Mesodermal cell (in vitro differentiated cells): ENCODE measurements at regions not wholly inside any gene's neighbourhood (a gene's known extent, or its start where the extent isn't known, plus 50 kb on each side); places are given as distances from the start of the nearest gene placed in this dataset.

Experiments
- H3K27ac ChIP-seq: 2 replicates; pipeline ENCODE4 v1.7.0; 2013; ENCODE audit warnings: mild to moderate bottlenecking, low read depth, low read length, moderate library complexity; ENCODE audit not compliant: severe bottlenecking
- H3K36me3 ChIP-seq: 2 replicates; pipeline ENCODE4 v1.7.1; 2013; ENCODE audit warnings: mild to moderate bottlenecking, low read length, moderate library complexity; ENCODE audit not compliant: control insufficient read depth, insufficient read depth
- H3K4me1 ChIP-seq: one replicate; pipeline ENCODE4 v1.7.1; 2013; ENCODE audit warnings: mild to moderate bottlenecking, low read length; ENCODE audit not compliant: insufficient read depth, control insufficient read depth, poor library complexity, severe bottlenecking
- H3K4me3 ChIP-seq: 2 replicates; pipeline ENCODE4 v1.7.0; 2013; ENCODE audit warnings: low read length, control low read depth, mild to moderate bottlenecking; ENCODE audit not compliant: insufficient read depth, poor library complexity, severe bottlenecking; ENCODE audit errors: extremely low read depth
- H3K9me3 ChIP-seq: 2 replicates; pipeline ENCODE4 v1.7.1; 2013; ENCODE audit warnings: mild to moderate bottlenecking, low read length, moderate library complexity; ENCODE audit not compliant: control insufficient read depth
- WGBS, 2 experiments: methylation state at CpG; one replicate each; pipeline ENCODE4 v1.1.5; 2013; ENCODE audit warnings: missing lambda C conversion rate in 2 of 2; ENCODE audit not compliant: insufficient coverage in 2 of 2; 5-methylcytosine and 5-hydroxymethylcytosine counted together

DNA sequence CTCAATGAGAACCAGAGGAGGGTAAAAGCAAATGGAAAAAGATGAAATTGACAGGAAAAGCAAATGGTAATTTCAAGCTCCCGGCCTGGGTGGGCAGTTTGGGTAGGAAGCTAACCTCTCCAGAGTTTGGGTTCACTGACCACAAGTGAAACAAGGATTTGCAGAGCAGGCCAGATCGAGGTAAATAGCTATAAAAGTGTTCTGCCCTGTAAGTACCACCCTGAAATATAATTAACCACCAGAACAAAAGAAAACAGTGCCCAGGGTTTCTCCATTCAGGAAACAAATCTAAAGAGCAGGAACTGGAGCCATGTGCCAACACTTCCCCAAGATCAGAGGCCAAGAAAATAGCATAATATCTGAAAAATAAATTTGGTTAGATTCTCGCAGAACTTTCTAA, 276.7 kb upstream of the MEOX2 start:
- Histone ChIP-seq H3K9me3 (no peaks in the 10 kb centered on the region), H3K4me1 (no peaks in the 10 kb centered on the region), H3K4me3 (no peak overlapping the region), H3K36me3 (no peaks in the 10 kb centered on the region), H3K27ac (no peak overlapping the region)
- 87 to 100% methylated on average over 1 of the region's 3 CpGs for WGBS, 2 experiments

DNA sequence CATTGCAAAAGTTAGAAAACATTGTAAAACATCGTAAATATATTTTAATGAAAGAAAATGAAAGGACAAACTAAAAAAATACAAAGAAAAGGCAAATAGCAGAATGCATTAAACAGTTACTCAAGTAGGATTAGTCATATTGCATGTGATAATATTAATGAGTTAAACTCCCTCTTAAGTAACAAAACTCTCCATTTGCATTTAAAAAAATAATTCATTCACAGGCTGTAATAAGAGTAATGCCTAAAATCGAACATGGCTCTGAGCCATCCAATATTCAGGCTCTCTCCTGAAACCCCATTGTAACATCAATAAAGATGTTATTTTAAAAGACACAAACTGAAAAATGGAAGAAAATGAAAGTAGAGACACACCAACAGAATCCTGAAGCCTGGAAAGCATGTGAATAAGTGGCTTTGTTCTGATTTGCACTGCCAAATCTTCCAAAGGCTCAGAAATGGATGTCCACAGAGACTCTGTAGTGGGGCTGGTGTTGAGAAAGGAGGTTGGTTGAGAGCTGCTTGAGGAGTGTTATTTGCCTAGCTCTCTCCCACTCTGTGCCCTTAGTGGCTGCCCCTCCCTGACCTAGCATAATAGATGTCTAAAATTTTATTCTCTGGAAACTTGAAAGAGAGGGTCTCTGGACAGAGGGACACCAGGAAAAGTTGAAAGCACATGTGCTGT, 268.3 kb upstream of the MEOX2 start:
- no peaks in the 10 kb centered on the region for H3K4me1 ChIP-seq
- H3K36me3 ChIP-seq, result no peaks in the 10 kb centered on the region
- WGBS, 2 experiments, result no CpG with 5 or more reads among the region's 2 CpGs
- no peak overlapping the region for H3K27ac ChIP-seq
- H3K4me3 ChIP-seq, result no peak overlapping the region
- H3K9me3 ChIP-seq, result no peaks in the 10 kb centered on the region

DNA sequence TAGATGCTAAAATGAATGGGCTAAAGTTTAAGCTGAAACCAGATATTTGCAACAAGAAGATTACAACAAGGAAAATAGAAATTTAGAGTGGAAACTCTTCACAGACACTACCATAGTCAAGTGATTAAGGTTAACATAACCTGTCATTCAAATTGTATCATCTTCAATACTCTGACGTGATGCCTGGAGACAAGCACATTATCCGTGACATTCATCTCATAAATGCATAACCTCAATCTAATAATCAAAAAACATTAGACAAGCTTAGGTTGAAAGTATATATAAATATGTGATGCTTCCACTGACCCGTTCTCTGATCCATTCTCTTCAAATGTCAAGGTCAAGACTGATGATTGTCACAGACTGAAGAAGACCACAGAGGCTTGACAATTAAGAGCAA, 263.8 kb upstream of the MEOX2 start:
- no peaks in the 10 kb centered on the region for H3K9me3 ChIP-seq
- H3K4me1 ChIP-seq, result no peaks in the 10 kb centered on the region
- no peak overlapping the region for H3K27ac ChIP-seq
- H3K36me3 ChIP-seq, result no peaks in the 10 kb centered on the region
- H3K4me3 ChIP-seq, result no peak overlapping the region
- 88% methylated on average over 2 of the region's 3 CpGs; no CpG with 5 or more reads in 1 of the 2 experiments for WGBS, 2 experiments

DNA sequence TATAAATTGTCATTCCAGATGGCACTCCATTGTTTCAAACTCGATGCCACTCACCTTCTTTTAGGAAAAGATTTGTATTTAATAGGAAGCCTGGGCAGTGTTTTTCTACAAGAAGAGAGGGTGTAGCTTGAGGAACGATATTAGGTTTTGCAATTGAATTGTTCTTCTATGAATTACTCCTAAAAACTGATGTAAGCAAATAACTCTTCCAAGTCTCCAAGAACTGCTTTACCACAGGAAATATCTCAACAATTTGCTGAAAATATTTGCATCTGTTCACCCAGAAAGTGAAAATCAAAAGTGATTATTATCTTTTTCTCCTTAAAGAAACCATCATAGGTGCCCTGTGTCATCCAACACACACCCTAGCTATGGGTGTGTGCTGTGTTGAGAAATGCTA, 261.3 kb upstream of the MEOX2 start:
- H3K4me1 ChIP-seq, result no peaks in the 10 kb centered on the region
- H3K36me3 ChIP-seq, result no peaks in the 10 kb centered on the region
- WGBS, 2 experiments, result 80% methylated on average over 1 of the region's 2 CpGs; no CpG with 5 or more reads in 1 of the 2 experiments
- H3K9me3 ChIP-seq, result no peaks in the 10 kb centered on the region
- no peak overlapping the region for H3K4me3 ChIP-seq
- no peak overlapping the region for H3K27ac ChIP-seq

DNA sequence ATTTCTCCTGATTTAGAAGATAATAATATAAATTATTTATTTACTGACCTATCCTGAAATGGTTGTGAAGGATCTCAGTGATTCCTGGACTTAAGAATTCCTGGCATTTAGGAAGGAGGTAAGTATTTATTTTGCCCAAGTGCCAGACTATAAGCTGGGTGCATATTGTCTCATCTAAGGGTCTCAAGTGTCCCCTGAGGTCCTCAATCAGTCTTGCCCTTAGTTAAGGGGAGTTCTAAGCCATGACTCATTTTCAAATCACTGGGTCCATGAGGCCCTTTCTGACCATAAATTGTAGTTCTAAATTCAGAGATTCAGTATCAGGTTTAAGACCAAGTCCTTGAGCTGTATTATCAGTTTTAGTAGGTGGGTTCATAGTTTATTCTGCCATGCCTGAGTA, 251.6 kb upstream of the MEOX2 start:
- Histone ChIP-seq H3K9me3 (no peaks in the 10 kb centered on the region), H3K4me3 (no peak overlapping the region), H3K36me3 (no peaks in the 10 kb centered on the region), H3K4me1 (no peaks in the 10 kb centered on the region), H3K27ac (no peak overlapping the region)

DNA sequence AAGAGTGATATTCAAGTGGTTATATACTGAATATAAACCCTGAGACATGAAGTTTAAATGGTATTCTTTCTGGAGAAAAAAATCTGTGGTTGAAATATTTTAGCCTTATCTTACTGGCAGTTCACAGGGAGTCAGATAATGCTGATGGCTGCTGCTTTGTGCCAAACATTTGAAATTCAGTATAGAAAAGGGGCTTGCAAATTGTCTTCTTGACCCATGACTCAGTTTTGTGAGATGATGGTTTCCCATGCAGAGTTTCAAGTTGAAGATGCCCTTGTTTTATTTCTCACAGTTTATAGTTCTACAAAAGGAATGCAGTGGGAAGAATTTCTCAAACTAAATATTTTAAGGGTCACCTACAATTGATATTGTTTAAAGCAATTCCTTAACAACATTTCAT, 251.1 kb upstream of the MEOX2 start:
- Histone ChIP-seq H3K36me3 (no peaks in the 10 kb centered on the region), H3K9me3 (no peaks in the 10 kb centered on the region), H3K4me3 (no peak overlapping the region), H3K4me1 (no peaks in the 10 kb centered on the region), H3K27ac (no peak overlapping the region)

DNA sequence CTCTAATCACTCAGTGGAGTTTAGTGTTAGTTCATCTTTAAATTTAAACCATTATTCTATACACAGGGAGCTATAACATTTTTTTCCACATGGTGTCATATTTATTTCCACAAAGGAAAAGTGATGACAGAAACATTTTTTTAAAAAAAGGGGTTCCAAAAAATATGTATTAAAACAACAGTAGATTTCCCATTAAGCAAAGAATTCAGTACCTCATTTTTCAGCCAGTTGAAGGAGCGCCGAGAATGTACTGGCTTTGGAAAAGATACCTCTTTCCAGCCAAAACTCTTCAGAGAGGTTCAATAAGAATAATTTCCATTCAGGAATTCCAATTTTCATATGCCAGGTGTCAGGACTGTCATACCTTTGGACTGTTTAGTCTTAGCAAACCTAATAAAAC, 250.5 kb upstream of the MEOX2 start:
- H3K4me1 ChIP-seq, result no peaks in the 10 kb centered on the region
- no peak overlapping the region for H3K4me3 ChIP-seq
- H3K9me3 ChIP-seq, result no peaks in the 10 kb centered on the region
- H3K27ac ChIP-seq, result no peak overlapping the region
- WGBS, 2 experiments, result 100% methylated on average over 2 of the region's 2 CpGs
- no peaks in the 10 kb centered on the region for H3K36me3 ChIP-seq

DNA sequence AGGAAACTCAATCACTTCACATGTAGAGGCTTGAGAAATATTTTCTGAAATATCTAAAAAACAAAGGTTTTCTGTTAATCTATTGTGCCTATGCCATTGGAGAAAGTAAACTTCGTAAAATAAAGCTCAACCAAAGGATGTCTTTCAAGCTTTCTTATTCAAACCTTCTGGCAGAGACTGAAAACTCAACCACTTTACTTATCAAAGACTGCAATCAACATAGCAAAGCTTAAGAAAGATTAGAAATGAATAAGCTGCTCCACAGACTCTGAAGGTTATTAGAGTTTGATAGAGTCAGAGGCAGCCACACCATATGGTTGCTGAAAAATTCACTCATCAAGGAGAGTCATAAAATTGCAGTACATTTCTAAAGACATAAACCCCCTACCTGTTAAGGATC, 245.8 kb upstream of the MEOX2 start:
- 60% methylated on average over 1 of the region's 1 CpG; no CpG with 5 or more reads in 1 of the 2 experiments for WGBS, 2 experiments

DNA sequence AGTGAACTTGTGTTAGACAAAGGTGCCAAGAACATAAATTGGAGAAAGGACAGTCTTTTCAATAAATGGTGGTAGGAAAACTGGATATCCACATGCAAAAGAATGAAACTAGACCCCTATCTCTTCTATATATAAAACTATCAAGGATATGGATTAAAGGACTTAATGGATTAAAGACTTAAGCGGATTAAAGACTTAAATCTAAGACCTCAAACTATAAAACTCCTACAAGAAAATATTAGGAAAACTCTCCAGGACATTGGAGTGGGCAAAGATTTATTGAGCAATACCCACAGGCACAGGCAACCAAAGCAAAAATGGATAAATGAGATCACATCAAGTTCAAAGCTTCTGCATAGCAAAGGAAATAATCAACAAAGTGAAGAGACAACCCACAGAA, 242.9 kb upstream of the MEOX2 start:
- no peak overlapping the region for H3K27ac ChIP-seq
- H3K9me3 ChIP-seq, result no peaks in the 10 kb centered on the region
- H3K4me1 ChIP-seq, result no peaks in the 10 kb centered on the region
- no peak overlapping the region for H3K4me3 ChIP-seq
- WGBS, 2 experiments, result no CpG with 5 or more reads among the region's 1 CpG
- no peaks in the 10 kb centered on the region for H3K36me3 ChIP-seq

More for the DNA sequence above, 245.8 kb upstream of the MEOX2 start:
- Histone ChIP-seq H3K36me3 (no peaks in the 10 kb centered on the region), H3K4me1 (no peaks in the 10 kb centered on the region), H3K27ac (no peak overlapping the region), H3K4me3 (no peak overlapping the region), H3K9me3 (no peaks in the 10 kb centered on the region)

DNA sequence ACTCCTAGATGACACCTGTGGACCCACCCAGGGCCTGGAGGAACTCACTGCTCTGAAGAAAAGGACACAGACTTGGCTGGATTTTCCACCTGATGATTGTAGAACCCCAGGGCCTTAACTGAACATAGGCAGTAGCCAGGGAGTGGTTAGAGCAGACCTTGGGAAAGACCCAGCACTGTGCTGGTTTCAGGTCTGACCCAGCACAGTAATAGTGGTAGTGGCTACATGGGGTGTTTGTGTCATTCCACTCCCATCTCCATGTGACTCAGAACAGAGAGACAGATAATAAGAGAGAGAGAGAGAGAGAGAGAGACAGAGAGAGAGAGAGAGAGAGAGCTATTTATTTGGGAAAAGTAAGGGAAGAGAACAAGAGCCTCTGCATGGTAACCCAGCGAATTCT, 239.1 kb upstream of the MEOX2 start:
- H3K9me3 ChIP-seq, result no peaks in the 10 kb centered on the region
- H3K27ac ChIP-seq, result no peak overlapping the region
- H3K4me3 ChIP-seq, result no peak overlapping the region
- 100% methylated on average over 1 of the region's 1 CpG; no CpG with 5 or more reads in 1 of the 2 experiments for WGBS, 2 experiments
- H3K36me3 ChIP-seq, result no peaks in the 10 kb centered on the region
- H3K4me1 ChIP-seq, result no peaks in the 10 kb centered on the region

DNA sequence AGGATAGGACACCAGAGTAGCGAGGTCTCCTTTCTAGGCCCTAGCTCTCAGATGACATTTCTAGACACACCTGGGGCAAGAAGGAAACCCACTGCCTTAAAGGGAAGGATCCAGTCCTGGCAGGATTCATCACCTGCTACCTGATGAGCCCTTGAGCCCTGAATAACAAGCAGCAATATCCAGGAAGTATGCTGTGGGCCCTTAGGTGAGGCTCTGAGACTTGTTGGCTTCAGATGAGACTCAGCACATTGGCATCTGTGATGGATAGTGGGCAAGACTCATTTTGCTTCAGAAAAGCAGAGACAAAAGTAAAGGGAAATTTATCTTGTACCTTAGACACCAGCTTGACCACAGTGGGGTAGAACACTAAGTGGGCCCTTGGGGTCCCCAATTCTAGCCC, 238.4 kb upstream of the MEOX2 start:
- no peak overlapping the region for H3K27ac ChIP-seq
- H3K36me3 ChIP-seq, result no peaks in the 10 kb centered on the region
- WGBS, 2 experiments, result 100% methylated on average over 1 of the region's 1 CpG; no CpG with 5 or more reads in 1 of the 2 experiments
- no peaks in the 10 kb centered on the region for H3K9me3 ChIP-seq
- H3K4me3 ChIP-seq, result no peak overlapping the region
- no peaks in the 10 kb centered on the region for H3K4me1 ChIP-seq
